ENCODE measurements at regions not wholly inside any gene's neighbourhood (a gene's known extent, or its start where the extent isn't known, plus 50 kb on each side); places are given as distances from the start of the nearest gene placed in this dataset.

DNA sequence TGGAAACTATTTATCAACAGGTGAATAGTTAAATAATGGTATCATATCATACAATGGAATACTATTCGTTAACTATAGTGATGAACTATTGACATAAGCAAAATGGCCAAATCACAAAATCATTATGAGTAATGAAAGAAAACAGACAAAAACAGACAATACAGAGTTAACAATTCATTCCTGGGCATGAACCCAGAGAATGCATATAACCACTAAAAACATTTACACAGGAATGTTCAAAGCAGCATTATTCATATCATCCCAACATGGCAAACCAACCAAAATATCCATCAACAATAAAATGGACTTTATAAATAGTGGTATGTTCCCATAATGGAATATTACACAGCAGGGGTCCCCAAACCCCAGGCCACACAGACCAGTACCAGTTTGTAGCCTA, 131.2 kb upstream of the CYP1B1 start:
- no peak for DNase-seq (ENCODE audit: low read depth in 2 of 3, low spot score in 2 of 3)

DNA sequence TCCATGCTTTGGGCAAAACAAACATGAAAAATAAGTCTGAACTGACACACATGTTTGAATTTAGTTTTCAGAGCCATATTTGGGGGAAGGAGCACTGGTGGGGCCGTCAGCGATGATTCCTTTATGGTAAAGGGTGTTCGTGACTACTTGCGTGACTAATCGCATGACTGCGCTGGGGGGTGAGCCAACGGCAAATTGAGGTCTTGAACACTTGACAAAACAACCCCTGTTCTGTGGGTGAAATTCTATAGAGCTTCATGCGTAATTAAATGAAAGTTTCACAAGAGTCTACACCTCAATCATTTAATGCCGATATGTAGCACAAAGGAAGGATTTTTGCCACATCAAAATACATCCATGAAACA, 127.5 kb upstream of the CYP1B1 start:
- DNase-seq (ENCODE audit: low read depth in 2 of 3, low spot score in 2 of 3) = no peak

DNA sequence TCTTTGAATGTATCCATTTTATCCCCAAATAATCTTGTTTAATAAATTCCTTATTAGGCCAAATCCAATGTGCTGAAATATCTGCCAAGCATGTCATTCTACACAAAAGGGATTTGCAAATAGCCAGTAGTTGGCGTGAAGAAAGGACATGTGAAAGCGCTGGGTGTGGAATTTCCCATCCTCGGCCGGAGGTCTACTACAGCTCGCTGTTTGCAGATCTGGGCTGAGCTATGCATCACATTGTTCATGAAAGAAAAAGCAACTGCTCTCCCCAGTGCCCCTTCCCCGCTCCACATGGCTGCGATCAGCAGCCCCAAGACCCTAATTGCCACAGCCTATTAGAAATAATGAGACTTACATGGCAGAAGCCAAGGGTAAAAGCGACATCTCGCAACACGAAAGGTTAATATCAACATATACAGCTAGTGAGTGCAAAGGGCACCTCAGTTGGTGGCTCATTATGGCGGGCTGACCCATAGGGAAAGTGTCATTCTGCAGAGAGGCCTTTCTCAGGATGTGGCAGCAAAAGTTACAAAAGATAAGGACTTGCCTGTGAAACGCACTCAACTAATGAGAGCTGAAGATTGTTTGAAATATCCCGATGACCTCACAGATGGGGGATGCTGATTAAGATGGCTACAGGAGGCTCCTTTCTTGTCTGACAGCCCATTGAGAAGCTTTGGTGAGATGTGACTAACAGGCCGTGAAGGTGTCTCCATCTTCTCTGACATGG, 126.9 kb upstream of the CYP1B1 start:
- DNase-seq (ENCODE audit: low read depth in 2 of 3, low spot score in 2 of 3) = peak in 1 of 3 donors; percentile 5

DNA sequence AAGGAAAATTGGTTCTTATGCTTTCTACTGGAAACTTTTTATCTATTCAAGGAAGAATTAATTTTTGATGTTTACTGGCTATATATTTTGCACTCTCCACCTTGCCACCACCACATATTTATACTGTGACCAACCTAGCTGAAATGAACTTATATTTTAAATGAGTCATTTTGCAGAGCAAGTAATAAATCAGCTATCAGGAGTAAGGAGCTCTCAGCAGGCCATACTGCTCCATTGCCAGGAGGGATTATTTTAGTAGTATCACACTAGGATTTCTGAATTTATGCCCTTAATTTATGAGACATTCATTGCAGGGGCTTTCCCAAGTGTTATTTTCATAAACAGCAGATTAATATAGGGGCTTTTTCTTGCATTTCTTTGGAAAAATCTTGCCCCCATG, 125.8 kb upstream of the CYP1B1 start:
- no peak for DNase-seq (ENCODE audit: low read depth in 2 of 3, low spot score in 2 of 3)

DNA sequence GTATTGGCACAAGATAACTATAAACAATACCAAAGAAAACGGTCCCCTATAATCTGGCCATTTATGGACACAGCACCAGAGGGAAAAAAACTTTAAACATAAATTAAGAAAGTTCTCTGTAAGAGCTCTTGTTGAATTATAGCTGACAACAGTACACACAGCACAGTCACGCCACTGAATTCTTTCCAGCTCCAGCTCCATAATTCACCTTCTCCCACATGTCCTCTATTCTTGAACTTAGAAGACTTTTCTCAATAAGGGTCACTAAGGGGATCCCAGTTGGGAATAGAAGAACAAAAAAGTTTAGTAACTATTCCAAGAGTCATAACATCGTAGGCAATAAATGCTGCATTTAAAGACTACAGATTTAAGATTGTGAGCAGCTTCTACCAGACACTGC, 124.6 kb upstream of the CYP1B1 start:
- no peak for DNase-seq (ENCODE audit: low read depth in 2 of 3, low spot score in 2 of 3)

DNA sequence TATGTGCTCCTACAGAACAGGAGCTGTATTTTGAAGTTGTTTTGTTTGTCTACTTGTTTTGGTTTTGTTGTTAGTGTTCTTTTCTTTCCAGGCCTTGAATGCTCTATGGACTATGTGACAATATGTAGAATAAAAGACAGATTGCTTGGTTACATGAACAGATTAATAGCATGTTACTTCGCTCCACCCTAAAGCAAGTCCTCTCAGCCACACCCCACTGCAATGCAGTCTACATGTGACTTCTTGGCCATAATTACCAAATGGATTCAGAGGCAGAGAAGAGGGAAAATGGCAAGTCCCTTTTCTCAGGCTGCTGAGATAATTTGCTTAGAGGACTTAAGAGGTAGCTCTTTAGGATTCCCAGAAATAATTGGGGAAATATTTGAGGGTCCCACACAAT, 123.2 kb upstream of the CYP1B1 start:
- DNase-seq (ENCODE audit: low read depth in 2 of 3, low spot score in 2 of 3) = no peak

DNA sequence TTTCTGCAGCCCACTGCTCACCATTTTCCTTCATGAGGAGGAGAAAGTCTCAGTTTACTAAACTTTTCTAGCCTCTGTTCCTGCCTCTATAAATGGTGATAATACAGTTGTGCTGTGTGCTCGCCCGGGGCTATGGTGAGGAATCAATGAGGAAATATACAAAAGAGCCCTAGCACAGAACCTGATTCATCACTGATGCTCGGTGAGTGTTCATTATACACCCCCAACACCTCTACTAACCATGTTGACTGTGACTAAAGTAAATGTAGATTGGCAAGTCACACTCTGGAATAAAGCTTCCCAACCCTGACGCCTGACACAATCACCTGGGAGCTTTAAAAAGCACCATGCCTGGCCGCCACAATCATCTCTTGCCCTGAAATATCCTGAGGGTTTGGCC, 118.8 kb upstream of the CYP1B1 start:
- DNase-seq (ENCODE audit: low read depth in 2 of 3, low spot score in 2 of 3) = no peak

DNA sequence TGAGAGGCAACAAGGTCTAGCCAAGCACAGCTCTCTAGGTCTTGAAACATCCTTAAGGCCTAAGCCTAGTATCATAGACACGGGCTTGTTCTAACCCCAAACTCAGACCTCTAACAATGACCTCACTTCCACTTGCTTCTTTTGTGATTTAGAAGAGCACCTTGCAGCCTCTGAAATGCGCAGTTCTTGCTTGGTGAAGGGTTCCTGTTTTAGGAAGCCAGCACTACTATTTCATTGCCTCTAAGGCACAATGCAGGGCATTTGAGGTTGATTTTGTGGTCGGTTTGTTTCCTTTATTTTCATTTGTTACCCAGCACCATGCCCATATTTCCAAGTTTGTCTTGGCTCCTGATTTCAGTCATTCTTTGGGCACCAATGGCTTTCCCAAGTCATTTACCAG, 117.0 kb upstream of the CYP1B1 start:
- peak in 1 of 3 donors; percentile 38 for DNase-seq (ENCODE audit: low read depth in 2 of 3, low spot score in 2 of 3)

DNA sequence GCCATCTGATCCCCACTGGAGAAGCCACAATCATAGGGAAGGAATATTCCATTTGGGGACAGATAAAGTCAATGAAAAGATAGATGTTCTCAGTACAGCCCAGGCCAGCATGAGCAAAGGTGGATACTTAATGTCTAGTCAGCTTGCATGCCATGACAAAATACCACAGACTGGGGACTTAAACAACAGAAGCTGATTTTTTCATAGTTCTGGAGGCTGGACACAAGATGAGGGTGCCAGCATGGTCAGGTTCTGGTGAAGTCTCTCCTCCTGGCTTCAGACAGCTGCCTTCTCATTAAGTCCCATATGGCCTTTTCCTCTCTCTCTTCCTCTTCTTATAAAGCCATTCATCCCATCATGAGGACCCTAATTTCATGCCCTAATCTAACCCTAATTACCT, 116.1 kb upstream of the CYP1B1 start:
- no peak for DNase-seq (ENCODE audit: low read depth in 2 of 3, low spot score in 2 of 3)

DNA sequence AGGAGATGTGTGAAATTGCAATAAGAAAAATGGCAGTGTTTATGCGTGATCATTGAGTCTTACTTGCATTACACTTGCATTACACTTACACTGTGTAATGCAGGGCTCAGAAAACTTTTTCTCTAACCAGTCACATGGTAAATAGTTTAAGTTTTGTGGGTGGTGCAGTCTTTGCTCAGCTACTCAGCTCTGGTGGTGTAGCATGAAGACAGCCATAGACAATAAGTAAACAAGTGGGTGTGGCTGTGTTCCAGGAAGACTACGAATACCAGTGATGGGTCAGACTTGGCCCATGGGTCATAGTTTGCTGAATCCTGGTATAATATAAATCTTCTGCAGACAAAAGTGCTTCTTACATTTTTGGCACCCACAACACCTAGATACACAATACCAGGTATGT, 115.6 kb upstream of the CYP1B1 start:
- DNase-seq (ENCODE audit: low read depth in 2 of 3, low spot score in 2 of 3) = no peak

DNA sequence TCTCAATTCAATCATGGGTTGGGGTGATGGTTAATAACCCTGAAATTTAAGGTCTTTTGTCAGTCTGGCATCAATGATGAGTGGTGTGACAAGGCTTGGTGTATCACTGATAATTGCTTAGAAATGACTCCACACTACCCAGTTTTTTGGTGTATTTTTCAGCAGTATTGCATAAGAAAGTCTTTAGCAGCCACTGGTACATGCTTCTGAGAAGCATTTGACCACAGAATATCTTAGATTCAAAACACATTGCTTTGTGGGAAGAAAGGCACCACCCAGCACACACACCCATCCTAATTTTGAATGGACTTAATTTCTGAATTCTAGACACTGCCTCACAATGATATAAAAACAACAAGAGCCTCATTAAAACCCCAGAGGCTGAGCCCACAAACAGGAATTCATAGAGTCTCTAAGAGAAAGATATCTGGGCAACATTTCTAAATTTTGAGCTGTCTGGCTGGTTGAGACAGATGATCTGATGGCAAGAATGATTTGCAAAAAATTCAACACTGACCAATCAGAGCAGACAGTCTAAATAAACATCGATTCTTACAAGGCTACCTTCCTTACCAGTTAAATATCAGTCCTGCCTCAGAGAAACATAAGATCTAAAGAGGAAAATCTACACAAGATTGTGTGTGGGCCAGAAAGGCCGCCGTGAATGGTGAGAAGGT, 114.7 kb upstream of the CYP1B1 start:
- DNase-seq (ENCODE audit: low read depth in 2 of 3, low spot score in 2 of 3) = no peak

DNA sequence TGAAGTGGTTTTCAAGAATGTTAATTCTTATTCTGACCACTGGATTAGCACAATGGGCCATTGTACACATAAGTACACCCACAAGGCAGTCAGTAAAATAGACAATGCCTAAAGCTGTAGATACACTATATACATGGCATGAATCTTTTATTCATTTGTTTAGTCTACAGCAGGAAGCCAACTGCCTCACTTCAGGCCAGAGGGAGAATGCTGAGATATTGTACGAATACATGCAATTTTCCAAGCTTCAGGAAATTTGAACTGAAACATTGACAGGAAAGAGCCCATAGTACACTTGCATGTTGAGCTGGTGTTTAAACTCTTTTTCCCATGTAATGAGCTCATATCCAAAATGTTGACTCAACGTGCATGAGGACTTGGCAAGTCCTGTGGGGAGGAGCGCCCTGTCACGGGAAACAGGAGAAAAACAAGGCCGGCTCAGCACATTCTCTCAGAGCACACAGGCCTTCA, 111.6 kb upstream of the CYP1B1 start:
- DNase-seq (ENCODE audit: low read depth in 2 of 3, low spot score in 2 of 3) = no peak

DNA sequence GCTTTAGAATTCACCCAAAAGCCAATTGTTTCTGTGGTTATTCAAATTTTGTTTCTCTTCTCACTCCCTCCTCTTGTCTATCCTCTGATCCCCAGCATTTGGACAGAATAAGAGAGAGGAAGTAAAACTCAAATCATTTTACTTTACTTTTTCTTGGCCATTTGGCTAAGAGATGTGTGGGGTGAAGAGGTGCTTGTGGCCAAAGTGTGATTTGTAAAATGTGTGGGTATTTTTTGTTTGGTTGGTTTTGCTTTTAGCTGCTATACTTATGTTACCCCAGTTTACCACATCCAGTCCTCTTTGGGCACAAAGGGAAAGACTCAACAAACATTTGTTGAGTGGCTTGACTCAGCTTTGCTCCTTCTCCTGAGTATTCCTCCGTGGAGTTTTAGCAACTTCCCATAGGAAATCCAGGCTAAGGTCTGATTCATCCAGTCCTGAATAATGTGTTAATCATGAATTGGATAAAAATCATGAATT, 109.1 kb upstream of the CYP1B1 start:
- no peak for DNase-seq (ENCODE audit: low read depth in 2 of 3, low spot score in 2 of 3)

DNA sequence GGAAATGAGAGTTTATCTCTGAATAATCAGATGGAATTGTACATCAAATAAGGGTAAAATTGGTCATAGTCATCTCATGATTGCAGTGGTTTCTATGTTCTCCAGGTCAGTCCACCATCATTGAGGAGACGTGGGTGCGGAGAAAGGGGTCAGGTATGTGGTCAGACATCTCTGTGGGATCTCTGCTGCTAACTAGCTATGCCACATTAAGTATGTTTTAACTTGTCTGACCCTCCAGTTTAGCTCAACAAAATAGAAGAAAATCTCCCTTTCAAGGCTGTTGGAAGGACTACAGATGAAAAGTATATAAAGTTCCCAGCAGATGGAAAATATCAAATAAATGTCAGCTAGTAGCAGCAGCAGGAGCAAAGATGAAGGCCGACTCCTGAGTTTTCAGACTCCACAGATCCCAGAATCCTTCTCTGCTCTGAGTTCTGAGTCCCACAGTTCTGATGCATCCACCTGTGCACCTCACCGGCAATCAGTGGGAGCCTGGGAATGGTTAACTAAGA, 106.6 kb upstream of the CYP1B1 start:
- no peak for DNase-seq (ENCODE audit: low read depth in 2 of 3, low spot score in 2 of 3)

DNA sequence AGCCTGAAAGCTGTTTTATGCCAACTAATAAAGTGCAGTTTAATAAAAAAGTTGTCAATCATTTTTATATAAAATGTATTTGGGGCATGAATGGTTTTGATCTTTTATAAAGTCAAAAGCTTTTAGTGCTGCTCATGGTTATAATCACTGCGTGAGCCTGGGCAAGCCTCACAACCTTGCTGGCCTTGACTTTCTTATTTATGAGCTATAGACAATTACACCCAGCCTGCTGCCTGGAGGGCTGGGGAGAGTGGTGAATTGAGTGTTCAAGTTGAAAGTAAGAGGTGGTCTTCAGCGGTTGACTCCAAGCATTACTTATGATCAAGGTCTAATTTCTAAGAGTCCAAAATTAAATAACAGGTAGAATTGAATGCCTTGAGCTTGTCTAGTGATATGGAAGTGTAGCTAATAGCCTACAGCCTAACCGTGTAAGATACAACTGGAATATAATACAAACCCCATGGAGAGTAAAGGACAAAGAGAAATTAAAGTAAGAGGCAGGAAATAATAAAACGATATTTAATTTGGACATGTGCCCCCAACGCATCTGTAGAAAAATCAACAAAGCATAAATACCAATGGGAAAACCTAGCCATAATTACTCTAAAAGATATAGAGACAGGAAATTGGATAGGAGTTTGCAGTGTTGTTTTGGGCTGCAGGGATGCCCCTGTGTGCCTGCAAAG, 106.0 kb upstream of the CYP1B1 start:
- no peak for DNase-seq (ENCODE audit: low read depth in 2 of 3, low spot score in 2 of 3)

DNA sequence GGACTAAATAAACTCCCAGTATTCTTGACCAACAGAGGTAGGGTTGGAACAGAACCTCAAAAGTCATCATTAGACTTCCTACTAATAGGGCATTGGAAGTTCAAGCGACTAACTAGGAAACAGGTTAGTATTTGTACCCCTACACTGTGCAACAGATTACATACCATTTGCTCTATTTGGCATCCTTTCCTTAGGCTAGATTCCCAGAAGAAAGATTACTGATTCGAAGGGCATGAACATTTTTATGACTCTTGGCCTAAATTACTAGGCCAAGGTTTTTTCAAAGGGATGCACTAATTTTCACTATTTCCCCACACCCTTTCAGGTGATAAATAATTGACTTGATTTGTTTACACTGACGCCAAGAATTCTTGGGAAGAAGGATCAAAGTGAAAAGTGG, 104.8 kb upstream of the CYP1B1 start:
- DNase-seq (ENCODE audit: low read depth in 2 of 3, low spot score in 2 of 3) = no peak

DNA sequence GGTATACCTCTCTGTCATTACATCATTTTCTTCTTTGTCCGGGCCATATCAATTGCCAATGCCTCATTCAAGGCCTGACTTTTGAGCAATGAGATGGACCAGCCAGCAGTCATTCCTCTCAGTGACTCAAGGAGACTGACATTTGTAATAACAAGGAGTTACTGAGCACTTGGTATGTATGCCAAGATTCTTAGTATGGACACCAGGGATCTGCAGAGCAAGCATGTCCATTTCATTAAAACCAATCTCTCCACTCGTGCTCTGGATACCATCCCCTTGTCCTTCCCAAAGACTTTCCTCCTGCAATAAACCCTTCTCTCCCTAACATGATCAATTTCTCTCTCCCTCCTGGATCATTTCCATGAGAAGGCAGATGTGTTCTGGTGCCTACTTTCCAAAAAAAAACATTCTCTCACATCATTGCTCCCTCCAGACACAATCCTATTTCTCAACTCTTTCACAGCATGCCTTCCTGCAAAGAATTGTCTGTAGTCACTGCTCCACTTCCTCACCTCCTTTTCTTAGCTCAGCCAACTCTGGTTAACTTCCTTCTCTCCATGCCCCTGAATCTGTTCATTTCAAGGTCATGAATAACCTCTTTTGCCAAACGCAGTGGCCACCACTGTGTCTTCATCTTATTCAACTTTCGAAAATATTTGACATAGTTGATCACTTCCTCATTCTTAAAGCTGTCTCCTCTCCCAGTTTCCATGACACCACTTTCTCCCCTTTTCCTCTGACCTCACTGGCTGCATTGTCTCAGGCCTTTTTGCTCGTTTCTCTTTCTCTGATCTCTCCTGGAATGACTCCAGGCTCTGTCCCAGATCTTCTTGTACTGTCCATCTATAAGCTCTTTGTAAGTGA, 102.8 kb upstream of the CYP1B1 start:
- peak in 1 of 3 donors; percentile 7 for DNase-seq (ENCODE audit: low read depth in 2 of 3, low spot score in 2 of 3)

DNA sequence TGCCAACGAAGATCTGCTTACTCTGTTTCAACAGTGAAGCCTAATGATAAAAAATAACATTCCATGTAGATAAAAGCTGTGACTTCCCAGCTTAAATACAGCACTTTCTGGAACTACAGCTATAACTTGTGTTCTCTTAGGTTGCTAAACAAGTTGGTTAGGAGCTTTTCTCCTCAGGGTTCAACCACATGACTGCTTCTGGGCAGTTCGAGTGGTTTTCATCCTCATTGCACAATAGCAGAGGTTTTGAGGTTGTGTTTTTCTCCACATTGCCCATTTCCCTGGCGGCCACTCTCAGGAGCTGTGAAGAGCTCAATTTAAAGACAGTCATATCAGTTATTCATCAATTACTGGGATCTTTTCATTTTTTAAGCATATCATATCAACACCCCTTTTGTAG, 102.2 kb upstream of the CYP1B1 start:
- no peak for DNase-seq (ENCODE audit: low read depth in 2 of 3, low spot score in 2 of 3)

DNA sequence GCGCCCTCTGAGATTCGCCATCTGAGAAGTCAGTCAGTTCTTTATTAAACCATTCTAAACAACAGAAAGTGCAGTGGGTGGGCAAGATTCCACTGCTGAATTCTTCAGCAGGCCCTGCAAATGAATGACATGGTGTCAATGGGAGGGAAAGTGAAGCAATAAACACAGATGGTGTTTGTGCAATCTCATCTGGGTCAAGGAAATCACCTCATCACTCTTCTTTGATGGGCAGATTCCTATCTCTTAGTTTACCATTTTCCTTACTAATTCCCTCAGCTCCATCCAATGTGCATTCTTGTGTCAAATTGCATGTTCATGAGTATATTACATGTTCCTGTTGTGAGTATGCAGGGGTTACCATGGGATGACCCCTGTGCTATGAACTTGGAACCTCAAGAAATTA, 100.7 kb upstream of the CYP1B1 start:
- DNase-seq (ENCODE audit: low read depth in 2 of 3, low spot score in 2 of 3) = no peak

DNA sequence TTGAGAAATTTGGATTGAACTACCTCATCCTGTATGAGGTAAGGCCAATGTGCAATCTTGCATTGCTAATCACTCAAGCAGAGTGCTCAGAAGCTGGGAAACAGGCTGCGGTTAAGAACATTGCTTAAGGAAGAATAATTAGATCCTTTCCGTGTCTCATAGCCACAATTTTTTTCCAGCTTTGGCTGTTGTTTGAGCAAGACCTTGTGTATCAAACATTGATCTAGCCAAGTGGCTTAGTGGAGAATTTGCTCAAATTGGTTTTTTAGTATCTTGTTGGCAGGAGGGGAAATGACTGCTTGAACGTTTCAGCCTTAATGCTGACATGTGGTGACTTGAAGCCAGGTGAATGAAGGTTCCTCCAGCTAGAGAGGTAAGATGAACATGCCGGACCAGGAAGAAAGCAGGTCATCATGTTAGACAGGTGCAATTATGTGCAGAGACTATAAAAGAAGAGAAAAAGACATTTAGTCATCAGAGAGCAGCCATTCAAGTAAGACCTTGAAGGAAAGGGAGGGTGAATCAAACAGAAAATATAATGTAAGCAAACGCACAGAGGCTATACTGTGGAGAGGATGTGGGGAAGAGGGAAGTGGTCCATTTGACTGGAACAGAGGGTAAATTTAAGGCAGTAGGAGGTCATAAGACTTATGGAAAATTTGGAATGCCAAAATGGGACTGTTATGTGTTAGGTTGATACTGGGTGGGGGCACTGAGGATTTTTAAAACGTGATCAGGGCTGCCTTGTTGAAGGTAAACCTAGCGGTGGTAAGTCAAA, 98.9 kb upstream of the CYP1B1 start:
- no peak for DNase-seq (ENCODE audit: low read depth in 2 of 3, low spot score in 2 of 3)
